Renal pelvis (tissue), 1 donor: ENCODE measurements at regions not wholly inside any gene's neighbourhood (a gene's known extent, or its start where the extent isn't known, plus 50 kb on each side); places are given as distances from the start of the nearest gene placed in this dataset.
"Not testable (repeated sequence)": the region's sequence is repeated elsewhere in the genome, so short reads cannot be mapped to it uniquely, and the experiment has no call there.

Experiments used
- DNase-seq: peaks from one replicate; pipeline ENCODE4 v3.0.0-alpha.2; 2013

DNA sequence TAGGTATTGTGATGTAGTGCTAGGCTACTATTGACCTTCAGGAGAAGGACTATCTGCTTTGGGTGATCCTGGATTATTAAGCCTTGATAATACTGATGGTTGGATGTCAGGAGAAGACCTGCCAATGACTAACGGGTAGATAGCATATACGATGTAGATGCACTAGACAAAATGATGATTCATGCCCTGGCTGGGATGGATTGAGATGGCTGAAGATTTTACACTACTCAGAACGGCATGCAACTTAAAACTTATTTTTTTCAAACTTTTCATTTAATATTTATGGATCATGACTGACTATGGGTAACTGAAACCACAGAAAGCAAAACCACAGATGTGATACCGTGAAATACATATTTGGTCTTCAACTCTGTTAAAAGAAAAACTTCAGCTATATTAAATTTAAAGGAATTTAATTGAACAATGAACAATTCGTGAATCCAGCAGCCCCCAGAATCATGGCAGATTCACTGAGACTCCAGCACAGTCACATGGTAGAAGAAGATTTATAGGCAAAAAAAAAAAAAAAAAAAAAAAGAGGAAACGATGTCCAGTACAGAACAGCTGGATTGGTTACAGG is 124.6 kb upstream of the CDK13 start:
- no peak for DNase-seq

DNA sequence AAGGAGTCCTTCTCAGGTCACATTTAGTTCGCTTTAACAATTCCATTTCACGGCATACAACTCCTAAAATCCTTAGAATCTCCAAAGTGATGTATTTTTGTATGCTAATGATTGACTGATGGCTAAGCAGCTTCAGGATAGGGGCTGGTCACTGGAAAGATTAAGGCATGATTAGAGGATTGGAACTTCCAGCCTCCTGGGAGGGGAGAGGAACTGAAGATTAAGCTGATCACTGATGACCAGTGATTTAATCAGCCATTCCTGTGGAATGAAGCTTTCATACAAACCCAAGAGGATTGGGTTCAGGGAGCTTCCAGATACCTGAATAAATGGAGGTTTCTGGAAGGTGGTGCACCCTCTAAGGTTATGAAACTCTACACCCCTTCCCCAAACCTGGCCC is 123.9 kb upstream of the CDK13 start:
- DNase-seq: no peak

DNA sequence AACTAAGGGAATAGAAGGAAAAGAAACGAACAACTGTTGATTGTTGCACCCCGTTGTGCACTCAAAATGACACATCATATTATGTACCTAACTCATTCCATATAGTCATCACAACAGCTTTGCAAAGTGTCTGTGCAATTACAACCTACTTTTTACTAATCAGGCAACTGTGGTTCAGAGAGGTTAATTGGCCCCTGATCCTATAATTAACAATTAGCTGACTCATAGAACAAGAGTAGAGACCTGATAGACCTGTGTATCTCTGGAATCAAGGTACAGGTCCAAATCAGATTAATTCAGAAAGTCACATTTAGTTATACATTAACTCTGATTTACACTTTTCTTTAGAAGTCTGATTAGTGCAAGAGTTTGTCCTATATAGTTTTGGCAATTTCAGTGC is 122.5 kb upstream of the CDK13 start:
- no peak for DNase-seq

DNA sequence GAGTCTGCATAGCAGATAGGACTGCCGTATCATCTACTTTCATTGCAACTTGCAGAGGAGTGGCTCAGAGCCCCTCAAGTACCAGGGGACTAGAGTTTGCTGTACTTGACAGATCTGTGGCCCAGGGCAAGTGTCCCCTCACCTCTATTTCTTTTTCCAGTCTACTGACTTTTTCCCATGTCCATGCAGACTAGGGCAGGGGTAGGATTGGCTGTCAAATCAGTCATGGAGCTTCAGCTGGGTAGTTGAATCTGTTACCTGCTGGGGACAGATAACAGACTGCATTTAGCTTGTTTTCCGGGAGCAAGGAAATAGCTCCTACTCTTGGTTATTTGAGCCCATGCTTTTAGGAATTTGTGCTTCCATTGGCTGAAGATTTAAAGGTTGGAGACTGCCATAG is 121.0 kb upstream of the CDK13 start:
- no peak for DNase-seq

DNA sequence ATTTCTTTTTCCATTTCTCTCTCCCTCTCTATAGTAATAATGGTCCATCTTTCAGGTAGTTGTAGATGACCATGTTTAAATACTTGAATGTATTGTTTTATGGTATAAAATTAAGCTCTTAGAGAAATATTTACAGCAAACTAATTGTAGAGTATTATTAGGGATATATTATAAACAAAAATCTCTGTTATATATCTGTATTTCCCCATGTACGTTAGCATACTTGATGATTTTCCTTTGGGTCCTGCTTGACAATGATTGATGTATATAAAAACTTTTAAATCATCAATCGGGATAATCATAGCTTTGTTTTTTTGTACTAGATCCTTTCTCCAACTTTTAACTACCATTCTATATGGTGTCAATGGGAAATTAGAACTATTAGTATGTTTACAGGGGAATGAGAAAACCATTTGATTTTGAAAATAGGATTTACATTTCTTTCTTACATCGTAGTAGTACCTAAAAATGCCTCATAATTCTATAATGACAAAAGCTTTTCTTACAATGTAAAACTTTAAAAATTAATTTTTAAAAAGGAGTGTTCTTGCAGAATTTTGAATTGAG is 117.5 kb upstream of the CDK13 start:
- no peak for DNase-seq

DNA sequence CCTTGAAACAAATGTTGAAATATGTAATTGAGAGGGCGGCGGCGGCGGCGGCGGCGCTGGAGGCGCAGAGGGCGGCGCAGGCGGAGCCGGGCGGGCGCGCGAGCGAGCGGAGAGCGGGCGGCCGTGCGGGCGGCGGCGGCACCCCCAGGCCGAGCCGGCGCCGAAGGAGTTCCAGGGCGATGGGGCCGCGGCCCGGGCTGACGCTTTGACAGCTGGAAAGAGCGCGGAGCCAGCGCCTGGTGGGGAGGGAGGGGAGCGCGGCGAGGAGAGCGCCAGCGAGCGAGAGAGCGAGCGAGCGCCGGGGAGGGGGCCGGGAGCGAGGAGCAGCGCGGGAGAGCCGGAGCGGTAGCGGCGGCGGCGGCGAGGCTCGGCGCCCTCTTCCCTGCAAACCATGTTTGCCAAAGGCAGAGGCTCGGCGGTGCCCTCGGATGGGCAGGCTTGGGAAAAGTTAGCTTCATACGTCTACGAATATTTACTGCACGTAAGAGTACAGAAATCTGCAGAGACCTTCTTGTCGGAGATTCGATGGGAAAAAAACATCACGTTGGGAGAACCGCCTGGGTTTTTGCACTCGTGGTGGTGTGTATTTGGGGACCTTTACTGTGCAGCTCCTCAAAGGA is 116.8 kb upstream of the CDK13 start:
- peak; percentile 26 for DNase-seq

DNA sequence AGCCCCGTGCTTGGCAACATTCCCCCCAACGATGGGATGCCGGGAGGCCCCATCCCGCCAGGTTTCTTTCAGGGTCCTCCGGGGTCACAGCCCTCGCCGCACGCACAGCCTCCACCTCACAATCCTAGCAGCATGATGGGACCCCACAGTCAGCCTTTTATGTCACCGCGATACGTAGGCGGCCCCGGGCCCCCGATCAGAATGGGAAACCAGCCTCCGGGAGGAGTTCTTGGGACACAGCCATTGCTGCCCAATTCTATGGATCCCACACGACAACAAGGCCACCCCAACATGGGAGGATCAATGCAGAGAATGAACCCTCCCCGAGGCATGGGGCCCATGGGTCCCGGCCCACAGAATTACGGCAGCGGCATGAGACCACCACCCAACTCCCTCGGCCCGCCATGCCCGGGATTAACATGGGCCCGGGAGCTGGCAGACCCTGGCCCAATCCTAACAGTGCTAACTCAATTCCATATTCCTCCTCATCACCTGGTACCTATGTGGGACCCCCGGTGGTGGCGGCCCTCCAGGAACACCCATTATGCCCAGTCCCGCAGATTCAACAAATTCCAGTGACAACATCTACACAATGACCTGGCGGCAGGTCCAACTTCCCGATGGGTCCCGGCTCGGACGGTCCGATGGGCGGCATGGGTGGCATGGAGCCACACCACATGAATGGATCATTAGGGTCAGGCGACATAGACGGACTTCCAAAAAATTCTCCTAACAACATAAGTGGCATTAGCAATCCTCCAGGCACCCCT is 116.0 kb upstream of the CDK13 start:
- DNase-seq: not testable (repeated sequence)

DNA sequence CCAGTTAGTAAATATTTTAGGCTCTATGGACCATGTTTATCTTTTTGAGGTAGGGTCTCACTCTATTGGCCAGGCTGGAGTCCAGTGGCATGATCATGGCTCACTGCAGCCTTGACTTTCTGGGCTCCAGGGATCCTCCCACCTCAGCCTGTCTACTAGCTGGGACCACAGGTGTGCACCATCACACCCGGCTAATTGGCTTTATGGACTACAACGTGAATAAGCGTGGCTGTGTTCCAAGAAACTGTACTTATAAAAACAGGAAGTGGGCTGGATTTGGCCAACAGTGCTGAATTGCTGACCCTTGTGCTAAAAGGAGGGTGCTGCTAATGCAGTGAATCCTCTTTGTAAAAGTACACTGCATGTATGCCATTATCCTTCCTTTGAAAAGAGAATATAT is 111.7 kb upstream of the CDK13 start:
- DNase-seq: peak; percentile 33

DNA sequence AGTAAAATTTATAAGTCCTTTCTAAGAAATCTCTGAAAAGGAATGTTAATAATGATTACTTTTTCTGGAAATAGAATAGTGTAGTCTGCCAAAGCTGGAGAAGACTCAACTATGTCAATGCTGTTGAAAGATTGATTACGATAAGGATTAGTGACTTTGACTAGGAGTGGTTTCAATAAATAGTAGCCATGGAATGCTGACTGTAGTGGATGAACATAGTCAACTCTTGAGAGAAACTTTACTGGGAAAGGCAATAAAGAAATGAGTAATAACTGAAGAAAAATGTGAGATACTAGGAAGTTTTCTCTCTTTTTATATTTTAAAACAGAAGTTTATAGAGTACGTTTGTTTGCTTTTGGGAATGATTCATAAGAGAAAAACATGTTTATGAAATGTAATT is 105.0 kb upstream of the CDK13 start:
- DNase-seq: no peak

DNA sequence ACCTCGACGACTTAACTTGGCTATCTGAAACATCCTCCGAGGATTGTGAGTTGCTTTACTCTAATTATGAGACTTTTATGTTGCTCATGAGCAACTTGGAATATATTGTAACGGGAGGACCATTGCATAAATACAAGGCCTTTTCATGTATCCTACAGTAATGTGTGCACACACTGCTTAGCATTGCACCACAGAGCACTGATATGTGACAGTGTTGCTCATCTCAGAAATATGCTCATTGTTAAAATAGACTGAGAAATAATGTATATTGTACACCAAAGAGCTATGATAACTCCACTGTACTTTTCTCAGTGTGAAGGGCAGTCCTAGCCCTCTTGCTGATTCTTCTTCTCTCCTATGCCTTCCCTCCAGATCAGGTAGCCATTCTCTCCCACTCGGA is 102.8 kb upstream of the CDK13 start:
- no peak for DNase-seq

DNA sequence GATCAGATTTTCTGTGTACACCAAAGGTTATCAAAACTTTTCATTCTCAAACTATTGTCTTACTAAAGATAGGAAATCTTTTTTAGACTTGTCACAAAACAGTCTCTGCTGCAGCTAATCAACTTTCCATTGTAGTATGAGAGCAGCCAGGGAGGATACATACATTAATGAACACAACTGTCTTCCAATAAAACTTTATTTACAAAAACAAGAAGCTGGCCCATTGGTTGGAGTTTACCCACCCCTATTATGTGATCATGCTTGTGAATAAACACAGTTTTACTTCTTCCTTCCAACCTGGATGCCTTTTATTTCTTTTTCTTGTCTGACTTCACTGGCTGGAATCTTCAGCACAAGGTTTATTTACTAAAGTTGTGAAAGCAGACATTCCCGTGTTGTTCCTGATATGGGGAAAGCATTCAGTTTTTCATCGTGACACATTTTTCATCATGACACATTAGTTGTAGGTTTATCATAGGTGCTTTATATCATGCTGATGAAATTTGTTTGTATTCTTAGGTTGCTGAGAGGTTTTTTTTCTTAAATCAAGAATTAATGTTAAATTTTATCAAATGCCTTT is 98.5 kb upstream of the CDK13 start:
- no peak for DNase-seq

DNA sequence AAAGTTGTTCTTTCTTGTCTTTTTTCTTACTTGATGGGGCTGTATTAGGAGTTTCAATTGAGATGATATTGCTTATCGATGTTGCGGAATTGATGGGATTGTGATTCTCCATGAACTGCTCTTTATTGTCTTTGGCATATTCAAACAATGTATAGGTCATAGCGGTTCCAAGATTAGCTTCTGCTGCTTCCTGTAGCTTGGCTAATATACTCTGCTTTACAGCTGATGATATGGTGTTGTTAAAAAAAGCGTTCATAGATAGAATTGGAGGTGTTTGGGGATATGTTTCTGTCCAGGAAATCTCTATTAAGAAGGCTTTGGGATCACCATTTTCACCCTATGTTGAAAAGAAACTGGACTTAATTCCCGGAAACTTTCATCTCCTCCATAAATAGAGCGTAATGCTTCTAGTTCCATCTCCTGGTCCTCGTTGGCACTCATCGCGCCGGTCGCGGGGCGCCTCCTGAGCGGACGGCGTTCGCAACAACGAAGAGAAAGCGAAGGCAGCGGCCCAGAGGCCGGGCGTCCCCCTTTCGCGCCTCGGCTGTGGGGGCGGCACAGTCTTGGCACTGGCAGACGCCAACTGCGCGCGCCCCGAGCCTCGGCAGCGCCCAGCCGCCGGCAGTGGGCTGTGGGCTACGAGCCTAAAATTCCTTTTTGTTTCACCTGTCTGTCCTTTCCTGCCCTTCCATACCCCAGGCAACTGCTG is 95.3 kb upstream of the CDK13 start:
- not testable (repeated sequence) for DNase-seq

DNA sequence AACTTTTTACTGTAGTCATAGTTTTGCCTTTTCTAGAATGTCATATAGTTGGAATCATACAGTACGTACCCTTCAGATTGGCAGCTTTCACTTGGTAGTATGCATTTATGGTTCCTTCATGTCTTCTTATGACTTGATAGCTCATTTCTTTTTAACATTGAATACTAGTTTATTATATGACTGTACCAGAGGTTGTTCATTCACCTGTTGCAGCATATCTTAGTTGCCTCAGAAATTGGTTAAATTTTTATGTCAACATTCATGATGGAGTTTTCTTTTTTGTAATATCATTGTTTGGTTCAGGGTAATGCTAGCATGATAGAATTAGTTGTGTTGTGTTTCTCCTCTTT is 94.8 kb upstream of the CDK13 start:
- DNase-seq: no peak

DNA sequence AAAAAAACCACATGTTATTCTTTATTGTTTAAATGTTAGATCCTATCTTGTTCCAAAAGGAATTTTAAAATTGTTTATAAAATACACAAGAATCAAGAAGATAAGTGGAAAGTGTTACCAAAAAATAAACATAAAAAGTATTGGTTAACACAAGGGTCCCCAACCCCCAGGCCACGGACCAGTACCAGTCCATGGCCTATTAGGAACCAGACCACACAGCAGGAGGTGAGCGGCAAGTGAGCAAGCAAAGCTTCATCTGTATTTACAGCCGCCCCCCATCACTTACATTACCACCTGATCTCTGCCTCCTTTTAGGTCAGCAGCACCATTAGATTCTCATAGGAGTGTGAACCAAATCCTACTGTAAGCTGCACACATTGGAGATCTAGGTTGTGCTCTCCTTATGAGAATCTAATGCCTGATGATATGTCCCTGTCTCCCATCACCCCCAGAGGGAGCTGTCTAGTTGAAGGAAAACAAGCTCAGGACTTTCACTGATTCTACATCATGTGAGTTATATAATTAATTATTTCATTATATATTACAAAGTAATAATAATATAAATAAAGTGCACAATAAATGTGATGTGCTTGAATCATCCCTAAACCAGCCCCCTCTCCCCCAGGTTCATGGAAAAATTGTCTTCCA is 86.3 kb upstream of the CDK13 start:
- DNase-seq: not testable (repeated sequence)

DNA sequence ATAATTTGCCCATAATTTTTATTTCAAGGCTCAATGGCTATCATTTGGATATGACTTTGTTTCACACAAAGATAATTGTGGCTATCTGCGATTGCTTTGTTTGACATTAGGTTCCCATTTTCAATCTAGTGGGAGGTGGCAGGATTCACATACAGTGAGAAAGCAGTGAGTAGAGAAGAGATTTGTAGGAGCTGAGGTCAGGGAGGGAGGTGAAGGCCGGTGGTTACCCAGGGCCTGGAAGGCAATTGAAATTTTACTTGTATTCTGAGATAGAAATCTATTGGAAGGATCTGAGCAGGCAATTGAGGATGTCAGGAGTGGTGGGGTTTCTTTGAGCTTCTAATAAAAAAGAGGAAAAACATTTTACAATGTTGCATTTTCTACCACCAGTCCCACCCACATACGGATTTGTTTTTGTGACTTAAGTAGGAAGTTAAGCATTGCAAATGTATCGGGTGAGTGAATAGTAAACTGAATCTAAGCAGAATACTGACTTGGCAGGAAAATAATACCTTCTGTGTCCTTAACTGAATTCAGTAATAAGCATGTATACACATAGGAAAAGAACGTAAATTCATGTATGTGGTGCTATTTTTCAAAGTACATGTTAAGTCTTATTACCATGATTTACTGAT is 80.1 kb upstream of the CDK13 start:
- not testable (repeated sequence) for DNase-seq

DNA sequence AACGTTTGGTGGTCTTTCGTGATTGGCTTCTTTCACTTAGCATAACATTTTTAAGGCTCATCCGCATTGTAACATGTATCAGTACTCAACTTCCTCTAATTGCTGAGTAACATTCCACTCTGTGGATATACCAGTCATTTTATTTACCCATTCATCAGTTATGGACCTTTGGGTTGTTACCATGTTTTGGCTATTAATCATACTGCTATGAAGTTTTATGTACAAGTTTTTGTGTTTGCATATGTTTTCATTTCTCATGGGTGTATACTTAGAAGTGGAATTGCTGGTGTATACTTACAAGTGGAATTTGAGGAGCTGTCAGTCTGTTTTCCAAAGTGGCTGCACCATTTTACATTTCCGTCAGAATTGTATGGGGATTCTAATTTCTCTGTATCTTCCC is 78.4 kb upstream of the CDK13 start:
- not testable (repeated sequence) for DNase-seq

DNA sequence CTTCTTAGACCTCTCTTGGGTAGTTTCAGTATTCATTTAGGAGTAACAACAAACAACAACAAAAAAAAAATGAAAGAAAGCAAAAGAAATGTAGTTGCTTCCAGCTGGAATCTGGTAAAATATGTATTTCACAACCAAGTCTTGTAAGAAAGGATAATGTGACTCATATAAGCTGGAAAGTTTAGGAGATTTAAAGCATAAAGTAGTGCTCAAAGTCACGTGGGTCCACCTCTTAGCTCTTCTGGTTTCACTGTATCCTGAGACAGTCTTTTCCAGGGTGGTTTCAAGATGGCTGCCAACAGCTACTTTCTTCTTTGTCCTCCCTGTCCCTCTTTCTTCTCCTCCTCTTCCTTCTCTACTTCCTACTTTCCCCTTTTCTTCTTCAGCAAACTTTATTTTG is 69.5 kb upstream of the CDK13 start:
- no peak for DNase-seq

DNA sequence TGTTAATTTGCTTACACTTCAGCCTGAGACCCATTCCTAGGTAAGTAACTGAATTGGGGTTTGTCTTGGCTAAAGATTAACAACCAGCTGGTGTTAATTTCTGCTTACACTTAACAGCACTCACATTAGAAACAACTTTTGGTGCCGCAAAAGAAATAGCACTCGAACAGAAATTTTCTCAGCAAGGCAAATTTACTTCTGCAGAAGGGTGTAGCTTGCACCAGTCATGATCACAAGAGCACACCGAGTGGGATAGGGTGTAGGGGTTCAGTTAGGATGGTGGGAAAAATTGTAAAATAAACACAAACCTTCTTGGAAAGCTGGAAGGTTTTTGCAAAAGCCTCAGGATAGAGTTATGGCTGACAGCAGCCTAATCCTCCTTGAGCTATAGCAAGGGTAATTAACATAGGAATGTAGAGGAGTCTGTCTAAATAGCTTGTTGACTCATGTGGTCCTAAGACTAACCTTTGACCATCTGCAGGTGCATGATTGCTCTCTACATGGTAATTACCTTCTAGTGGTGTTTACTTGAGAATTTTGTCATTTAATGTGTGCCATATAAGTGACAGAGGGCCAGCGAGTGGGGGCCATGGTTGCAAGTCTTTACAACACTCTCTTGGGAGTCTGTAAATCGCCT is 67.8 kb upstream of the CDK13 start:
- DNase-seq: no peak

DNA sequence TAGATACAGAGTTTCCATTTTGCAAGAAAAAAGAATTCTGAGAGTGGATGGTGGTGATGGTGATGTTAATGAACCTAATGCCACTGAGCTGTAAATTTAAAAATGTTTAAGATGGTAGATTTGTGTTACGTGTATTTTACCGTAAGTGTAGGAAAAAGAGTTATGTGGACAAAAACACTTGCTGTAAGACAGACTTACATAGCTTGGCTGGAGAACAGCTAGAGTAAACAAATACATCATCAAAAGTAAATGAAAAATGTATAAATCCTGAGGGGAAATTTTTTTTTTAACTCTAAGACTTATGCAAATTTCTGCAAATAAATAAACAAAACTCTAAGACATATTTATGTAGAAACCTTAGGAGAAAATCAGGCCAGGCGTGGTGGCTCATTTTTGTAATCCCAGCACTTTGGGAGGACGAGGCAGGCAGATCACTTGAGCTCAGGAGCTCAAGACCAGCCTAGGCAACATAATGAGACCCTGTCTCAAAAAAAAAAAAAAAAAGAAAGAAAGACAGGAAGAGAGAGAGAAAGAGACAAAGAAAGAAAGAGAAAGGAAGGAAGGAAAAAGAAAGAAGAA is 66.2 kb upstream of the CDK13 start:
- no peak for DNase-seq

DNA sequence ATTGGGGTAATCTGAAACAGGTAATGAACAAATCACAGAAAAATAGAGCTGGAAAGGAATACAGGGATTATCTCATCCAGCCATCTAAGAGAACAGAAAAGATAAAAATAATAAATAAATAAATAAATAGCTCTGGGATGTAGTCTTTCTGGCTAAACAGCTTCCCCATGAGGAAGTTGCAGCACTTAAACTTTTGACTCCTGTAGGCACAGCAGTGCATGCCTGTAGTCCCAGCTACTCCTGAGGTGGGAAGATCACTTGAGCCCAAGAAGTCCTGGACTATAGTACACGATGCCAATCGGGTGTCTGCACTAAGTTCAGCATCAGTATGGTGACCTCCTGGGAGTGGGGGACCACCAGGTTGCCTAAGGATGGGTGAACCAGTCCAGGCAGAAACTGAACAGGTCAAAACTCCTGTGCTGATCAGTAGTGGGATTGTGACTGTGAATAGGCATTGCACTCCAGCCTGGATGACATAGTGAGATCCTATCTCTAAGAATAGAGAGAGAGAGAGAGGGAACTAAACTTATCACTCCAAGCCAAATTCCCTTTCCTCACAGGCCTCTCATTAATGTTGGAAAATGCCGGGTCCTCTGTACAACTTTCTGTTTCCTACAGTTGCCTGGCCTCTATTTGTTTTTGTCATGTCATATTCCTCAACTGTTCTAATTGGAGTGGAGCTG is 61.7 kb upstream of the CDK13 start:
- DNase-seq: no peak
